Activated CD8-positive, alpha-beta T cell treated with anti-CD3 and anti-CD28 coated beads for 36 hours (primary cell): ENCODE measurements at regions not wholly inside any gene's neighbourhood (a gene's known extent, or its start where the extent isn't known, plus 50 kb on each side); places are given as distances from the start of the nearest gene placed in this dataset.

Source experiments
- ATAC-seq: fragments of 200-7000 bp; cut with Tn5 transposase; one replicate; pipeline ENCODE4 v1.10.0; 2021; ENCODE audit warnings: mild to moderate bottlenecking, moderate library complexity
- CTCF ChIA-PET: fragments of 350-600 bp; sonication (Branson Sonifier 250); formaldehyde crosslinking; loops from one replicate; lab custom pipeline; 2021; ENCODE audit warnings: antibody characterized with exemption; lab: Charles Lee
- POLR2A ChIA-PET: fragments of 350-600 bp; sonication (Branson Sonifier 250); formaldehyde crosslinking; loops from one replicate; lab custom pipeline; 2021; ENCODE audit warnings: antibody characterized with exemption; lab: Charles Lee
- DNase-seq: peaks from one replicate; pipeline ENCODE4 v3.0.0-alpha.2; 2020
- H3K27ac Mint-ChIP-seq: one replicate; pipeline ENCODE4 v1.8.0; 2021; ENCODE audit warnings: mild to moderate bottlenecking, mixed read lengths
- H3K27me3 Mint-ChIP-seq: one replicate; pipeline ENCODE4 v1.8.0; 2021; ENCODE audit warnings: mixed read lengths
- H3K36me3 Mint-ChIP-seq: one replicate; pipeline ENCODE4 v1.8.0; 2021; ENCODE audit warnings: low read depth, mixed read lengths
- H3K4me1 Mint-ChIP-seq: one replicate; pipeline ENCODE4 v1.8.0; 2021; ENCODE audit warnings: low read depth, mixed read lengths
- H3K4me3 Mint-ChIP-seq: one replicate; pipeline ENCODE4 v1.8.0; 2021; ENCODE audit warnings: mild to moderate bottlenecking, moderate library complexity, mixed read lengths
- H3K9me3 Mint-ChIP-seq: one replicate; pipeline ENCODE4 v1.8.0; 2021; ENCODE audit warnings: mixed read lengths
- CTCF ChIP-seq: fragments of 200-600 bp; IDR thresholded peaks from one replicate; pipeline ENCODE4 v1.8.0; 2022; ENCODE audit warnings: antibody characterized with exemption, mild to moderate bottlenecking
- intact Hi-C: fragments of 100-400 bp; cut with micrococcal nuclease; formaldehyde crosslinking; loops from one replicate; pipeline ENCODE4 v1.10.0; 2022

GRCh38 chr3:44128057-44128775, 113.5 kb upstream of the TOPAZ1 start:
- no peak for DNase-seq
- no peak overlapping the region for H3K4me3 Mint-ChIP-seq
- H3K27me3 Mint-ChIP-seq, result peaks cover 2% of the 10 kb centered on the region
- H3K36me3 Mint-ChIP-seq, result no peaks in the 10 kb centered on the region
- peaks cover 15% of the 10 kb centered on the region for H3K4me1 Mint-ChIP-seq
- CTCF ChIA-PET, result interaction anchor here (1.7 kb wide), 1 partner anchor 273 kb away, joined by 4 read pairs; no protein-coding TSS in a partner anchor
- H3K27ac Mint-ChIP-seq, result no peak overlapping the region
- POLR2A ChIA-PET, result no interaction called here
- no peak for ATAC-seq
- intact Hi-C loops, result no loop called here
- TF ChIP-seq CTCF, result no peak
- H3K9me3 Mint-ChIP-seq, result no peaks in the 10 kb centered on the region

- H3K27ac Mint-ChIP-seq, result no peak overlapping the region
- H3K27me3 Mint-ChIP-seq, result peaks cover 11% of the 10 kb centered on the region
- ChIA-PET CTCF (interaction anchor here (1.0 kb wide), 1 partner anchor 16 kb away, joined by 4 read pairs; no protein-coding TSS in a partner anchor), POLR2A (interaction anchor here (0.6 kb wide), 1 partner anchor 516 kb away, joined by 3 read pairs; no protein-coding TSS in a partner anchor)
- peak; percentile 75 for ATAC-seq
- intact Hi-C loops, result no loop called here
- H3K4me3 Mint-ChIP-seq, result no peak overlapping the region
- H3K4me1 Mint-ChIP-seq, result peaks cover 15% of the 10 kb centered on the region
- no peaks in the 10 kb centered on the region for H3K9me3 Mint-ChIP-seq
- no peaks in the 10 kb centered on the region for H3K36me3 Mint-ChIP-seq
- TF ChIP-seq CTCF, result no peak
- peak; percentile 49 for DNase-seq
Measured at GRCh38 chr3:44130249-44130648, 111.4 kb upstream of the TOPAZ1 start.

- CTCF ChIA-PET, result no interaction called here
- H3K36me3 Mint-ChIP-seq, result no peaks in the 10 kb centered on the region
- TF ChIP-seq CTCF, result no peak
- H3K4me1 Mint-ChIP-seq, result peaks cover 15% of the 10 kb centered on the region
- POLR2A ChIA-PET, result no interaction called here
- DNase-seq (no peak), ATAC-seq (no peak)
- intact Hi-C loops, result no loop called here
- H3K27ac Mint-ChIP-seq, result no peak overlapping the region
- H3K27me3 Mint-ChIP-seq, result peaks cover 11% of the 10 kb centered on the region
- no peak overlapping the region for H3K4me3 Mint-ChIP-seq
- H3K9me3 Mint-ChIP-seq, result no peaks in the 10 kb centered on the region
Measured at GRCh38 chr3:44132061-44132460, 109.6 kb upstream of the TOPAZ1 start.

GRCh38 chr3:44132593-44132992, 109.1 kb upstream of the TOPAZ1 start:
- Mint-ChIP-seq H3K36me3 (no peaks in the 10 kb centered on the region), H3K4me3 (no peak overlapping the region), H3K9me3 (no peaks in the 10 kb centered on the region), H3K4me1 (peaks cover 15% of the 10 kb centered on the region), H3K27me3 (peaks cover 11% of the 10 kb centered on the region), H3K27ac (no peak overlapping the region)
- no peak for DNase-seq
- no peak for ATAC-seq
- ChIA-PET POLR2A (no interaction called here), CTCF (no interaction called here)
- intact Hi-C loops, result no loop called here
- no peak for TF ChIP-seq CTCF

- H3K4me3 Mint-ChIP-seq, result no peak overlapping the region
- ChIA-PET POLR2A (no interaction called here), CTCF (no interaction called here)
- no peak for TF ChIP-seq CTCF
- peaks cover 15% of the 10 kb centered on the region for H3K27me3 Mint-ChIP-seq
- DNase-seq, result peak; percentile 8
- H3K27ac Mint-ChIP-seq, result no peak overlapping the region
- intact Hi-C loops, result no loop called here
- H3K36me3 Mint-ChIP-seq, result no peaks in the 10 kb centered on the region
- H3K4me1 Mint-ChIP-seq, result no peaks in the 10 kb centered on the region
- no peak for ATAC-seq
- H3K9me3 Mint-ChIP-seq, result no peaks in the 10 kb centered on the region
Measured at GRCh38 chr3:44136421-44136820, 105.3 kb upstream of the TOPAZ1 start.
